Loucy (cell line): ENCODE measurements at regions not wholly inside any gene's neighbourhood (a gene's known extent, or its start where the extent isn't known, plus 50 kb on each side); places are given as distances from the start of the nearest gene placed in this dataset.

Experiments used
- H2AFZ ChIP-seq: fragments of 200-600 bp; sonication (generic); 2 replicates; pipeline ENCODE4 v1.6.0; 2016; ENCODE audit warnings: antibody characterized with exemption, mild to moderate bottlenecking, low read length, moderate library complexity
- H3F3A ChIP-seq: fragments of 200-600 bp; 2 replicates; pipeline ENCODE4 v1.6.0; 2016; ENCODE audit warnings: antibody characterized with exemption, low read depth, mild to moderate bottlenecking
- H3K27me3 ChIP-seq: fragments of 200-600 bp; sonication (generic); 2 replicates; pipeline ENCODE4 v1.6.1; 2014; ENCODE audit warnings: low read length, mild to moderate bottlenecking; ENCODE audit not compliant: insufficient read depth, poor library complexity, severe bottlenecking
- H3K36me3 ChIP-seq: fragments of 200-600 bp; sonication (generic); 2 replicates; pipeline ENCODE4 v1.6.1; 2016; ENCODE audit warnings: low read length; ENCODE audit not compliant: insufficient read depth
- H3K4me1 ChIP-seq: fragments of 200-600 bp; sonication (generic); 2 replicates; pipeline ENCODE4 v1.5.1; 2014; ENCODE audit warnings: low read length, mild to moderate bottlenecking; ENCODE audit not compliant: insufficient read depth, poor library complexity, severe bottlenecking
- H3K4me2 ChIP-seq: fragments of 200-600 bp; sonication (generic); 2 replicates; pipeline ENCODE4 v1.6.0; 2014; ENCODE audit warnings: antibody characterized with exemption, low read length, low read depth, mild to moderate bottlenecking; ENCODE audit not compliant: poor library complexity, severe bottlenecking
- H3K4me3 ChIP-seq: fragments of 200-600 bp; sonication (generic); 2 replicates; pipeline ENCODE4 v1.5.1; 2014; ENCODE audit warnings: low read length, mild to moderate bottlenecking, mixed read lengths; ENCODE audit not compliant: poor library complexity, severe bottlenecking
- H3K79me2 ChIP-seq: fragments of 200-600 bp; sonication (generic); 2 replicates; pipeline ENCODE4 v1.6.1; 2014; ENCODE audit warnings: low read length; ENCODE audit not compliant: insufficient read depth
- H3K9ac ChIP-seq: fragments of 200-600 bp; sonication (generic); 2 replicates; pipeline ENCODE4 v1.6.0; 2014; ENCODE audit warnings: mild to moderate bottlenecking, low read depth, low read length, moderate library complexity; ENCODE audit not compliant: poor library complexity, severe bottlenecking
- H3K9me2 ChIP-seq: fragments of 200-600 bp; sonication (generic); replicated peaks from 2 replicates; pipeline ENCODE4 v1.6.1; 2016; ENCODE audit warnings: low read depth, low read length, mixed read lengths
- H3K9me3 ChIP-seq: fragments of 200-600 bp; sonication (generic); 2 replicates; pipeline ENCODE4 v1.6.1; 2014; ENCODE audit warnings: mild to moderate bottlenecking, antibody characterized with exemption, low read length, low read depth; ENCODE audit not compliant: insufficient read depth
- H4K20me1 ChIP-seq: fragments of 200-600 bp; sonication (generic); 2 replicates; pipeline ENCODE4 v1.6.0; 2014; ENCODE audit warnings: antibody characterized with exemption, low read length, mild to moderate bottlenecking; ENCODE audit not compliant: insufficient read depth, poor library complexity, severe bottlenecking
- CTCF ChIP-seq: fragments of 200-600 bp; sonication (generic); conservative IDR thresholded peaks from 2 replicates; pipeline ENCODE4 v1.5.1; 2014; ENCODE audit warnings: mild to moderate bottlenecking, antibody characterized with exemption, low read length
- EZH2phosphoT487 ChIP-seq: fragments of 200-600 bp; IDR thresholded peaks from 2 replicates; pipeline ENCODE4 v1.6.1; 2018; ENCODE audit warnings: antibody characterized with exemption, mild to moderate bottlenecking, moderate library complexity, borderline replicate concordance

GRCh38 chr5:146971401-146971800 is 92.8 kb upstream of the PPP2R2B start:
- Histone ChIP-seq H3K4me2 (no peak overlapping the region), H3K4me1 (no peaks in the 10 kb centered on the region), H3F3A (no peaks in the 10 kb centered on the region), H3K9ac (no peak overlapping the region), H3K27me3 (no peaks in the 10 kb centered on the region), H3K9me3 (no peaks in the 10 kb centered on the region), H3K79me2 (no peaks in the 10 kb centered on the region), H3K9me2 (no peaks in the 10 kb centered on the region), H4K20me1 (no peaks in the 10 kb centered on the region), H3K4me3 (no peak overlapping the region), H2AFZ (no peak overlapping the region), H3K36me3 (no peaks in the 10 kb centered on the region)
- no peak for TF ChIP-seq CTCF
- no peak for TF ChIP-seq EZH2phosphoT487

GRCh38 chr5:146986469-146986868 is 107.9 kb upstream of the PPP2R2B start:
- H3K27me3 ChIP-seq = no peaks in the 10 kb centered on the region
- no peaks in the 10 kb centered on the region for H3K79me2 ChIP-seq

GRCh38 chr5:146993876-146994530 is 115.4 kb upstream of the PPP2R2B start:
- no peaks in the 10 kb centered on the region for H3F3A ChIP-seq
- no peaks in the 10 kb centered on the region for H3K36me3 ChIP-seq
- H3K9ac ChIP-seq = no peak overlapping the region

More at GRCh38 chr5:146986469-146986868, 107.9 kb upstream of the PPP2R2B start:
- Histone ChIP-seq H3K4me3 (no peak overlapping the region), H3F3A (no peaks in the 10 kb centered on the region), H3K36me3 (no peaks in the 10 kb centered on the region), H3K9me3 (no peaks in the 10 kb centered on the region), H4K20me1 (no peaks in the 10 kb centered on the region), H3K9ac (no peak overlapping the region), H2AFZ (no peak overlapping the region), H3K9me2 (no peaks in the 10 kb centered on the region), H3K4me1 (no peaks in the 10 kb centered on the region), H3K4me2 (no peak overlapping the region)
- TF ChIP-seq CTCF = no peak
- no peak for TF ChIP-seq EZH2phosphoT487

More at GRCh38 chr5:146993876-146994530, 115.4 kb upstream of the PPP2R2B start:
- no peaks in the 10 kb centered on the region for H3K9me3 ChIP-seq
- no peaks in the 10 kb centered on the region for H3K9me2 ChIP-seq
- H3K4me2 ChIP-seq = no peak overlapping the region
- TF ChIP-seq CTCF (no peak), EZH2phosphoT487 (no peak)
- H3K4me1 ChIP-seq = no peaks in the 10 kb centered on the region
- H3K4me3 ChIP-seq = no peak overlapping the region
- H4K20me1 ChIP-seq = no peaks in the 10 kb centered on the region
- no peak overlapping the region for H2AFZ ChIP-seq
- H3K79me2 ChIP-seq = no peaks in the 10 kb centered on the region
- H3K27me3 ChIP-seq = no peaks in the 10 kb centered on the region
